GM18507 (cell line): ENCODE measurements at regions not wholly inside any gene's neighbourhood (a gene's known extent, or its start where the extent isn't known, plus 50 kb on each side); places are given as distances from the start of the nearest gene placed in this dataset.
"Not testable (repeated sequence)": the region's sequence is repeated elsewhere in the genome, so short reads cannot be mapped to it uniquely, and the experiment has no call there.

Source experiments
- DNase-seq: peaks from one replicate; pipeline ENCODE4 v3.0.0; 2011; ENCODE audit warnings: low read depth; ENCODE audit not compliant: insufficient read length; ENCODE audit errors: extremely low spot score
- FAIRE-seq: peaks from 2 replicates; lab custom pipeline; 2011; peaks lifted over from hg19 to GRCh38; lab: Jason Lieb, UNC

DNA sequence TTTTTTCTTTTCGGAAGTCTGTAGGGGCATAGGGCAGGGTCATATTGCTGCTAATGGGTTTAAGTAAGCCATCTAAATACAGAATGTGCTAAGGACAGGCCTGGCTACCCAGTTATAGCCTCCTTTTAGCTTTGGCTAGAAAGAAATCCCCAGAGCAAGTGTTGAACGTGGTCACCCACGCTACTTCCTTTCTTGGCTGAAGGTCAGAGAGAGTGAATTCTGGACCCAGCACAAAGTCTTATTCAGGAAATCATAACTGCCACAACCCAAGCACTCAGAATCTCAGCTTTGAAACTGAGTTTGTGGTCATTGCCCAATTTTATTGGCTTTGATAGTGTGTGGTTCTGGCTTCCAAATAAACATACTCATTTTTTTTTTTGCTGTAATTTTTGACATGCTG lies 542.1 kb upstream of the ATP2B1 start:
- DNase-seq (no peak), FAIRE-seq (no peak)

- DNase-seq (no peak), FAIRE-seq (no peak)
These were observed 541.4 kb upstream of the ATP2B1 start for GRCh38 chr12:90250042-90250441.

DNA sequence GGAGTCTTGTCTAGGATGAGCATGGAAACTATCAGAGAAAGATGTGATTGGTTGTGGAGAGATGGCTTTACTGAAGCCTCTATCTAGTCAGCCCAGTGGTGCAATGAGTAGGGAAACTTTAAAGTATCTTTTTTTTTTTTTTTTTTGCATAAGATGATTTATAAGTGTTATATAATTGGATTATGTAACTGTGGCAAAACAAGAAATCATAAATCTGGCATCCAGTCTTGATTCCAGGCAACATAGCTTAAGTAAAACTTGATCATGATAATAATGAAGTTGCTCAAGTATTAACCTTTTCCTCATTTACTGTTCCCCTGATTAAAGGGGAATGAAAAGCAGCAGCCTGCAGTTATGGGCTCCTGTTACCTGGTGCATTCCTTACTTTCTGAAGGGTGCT lies 538.0 kb upstream of the ATP2B1 start:
- DNase-seq: no peak
- no peak for FAIRE-seq

- no peak for DNase-seq
- no peak for FAIRE-seq
These were observed 536.8 kb upstream of the ATP2B1 start for GRCh38 chr12:90245391-90245790.

- DNase-seq (no peak), FAIRE-seq (no peak)
These were observed 535.6 kb upstream of the ATP2B1 start for GRCh38 chr12:90244232-90244631.

- FAIRE-seq: no peak
- no peak for DNase-seq
These were observed 534.6 kb upstream of the ATP2B1 start for GRCh38 chr12:90243211-90243610.

- DNase-seq (no peak), FAIRE-seq (no peak)
These were observed 531.2 kb upstream of the ATP2B1 start for GRCh38 chr12:90239732-90240260.

- DNase-seq: no peak
- FAIRE-seq: no peak
These were observed 530.1 kb upstream of the ATP2B1 start for GRCh38 chr12:90238663-90239271.

GRCh38 chr12:90237841-90238240 lies 529.2 kb upstream of the ATP2B1 start:
- FAIRE-seq (no peak), DNase-seq (no peak)

- DNase-seq: no peak
- FAIRE-seq: no peak
These were observed 527.0 kb upstream of the ATP2B1 start for GRCh38 chr12:90235642-90236041.

- FAIRE-seq (no peak), DNase-seq (no peak)
These were observed 525.8 kb upstream of the ATP2B1 start for GRCh38 chr12:90234472-90234871.

DNA sequence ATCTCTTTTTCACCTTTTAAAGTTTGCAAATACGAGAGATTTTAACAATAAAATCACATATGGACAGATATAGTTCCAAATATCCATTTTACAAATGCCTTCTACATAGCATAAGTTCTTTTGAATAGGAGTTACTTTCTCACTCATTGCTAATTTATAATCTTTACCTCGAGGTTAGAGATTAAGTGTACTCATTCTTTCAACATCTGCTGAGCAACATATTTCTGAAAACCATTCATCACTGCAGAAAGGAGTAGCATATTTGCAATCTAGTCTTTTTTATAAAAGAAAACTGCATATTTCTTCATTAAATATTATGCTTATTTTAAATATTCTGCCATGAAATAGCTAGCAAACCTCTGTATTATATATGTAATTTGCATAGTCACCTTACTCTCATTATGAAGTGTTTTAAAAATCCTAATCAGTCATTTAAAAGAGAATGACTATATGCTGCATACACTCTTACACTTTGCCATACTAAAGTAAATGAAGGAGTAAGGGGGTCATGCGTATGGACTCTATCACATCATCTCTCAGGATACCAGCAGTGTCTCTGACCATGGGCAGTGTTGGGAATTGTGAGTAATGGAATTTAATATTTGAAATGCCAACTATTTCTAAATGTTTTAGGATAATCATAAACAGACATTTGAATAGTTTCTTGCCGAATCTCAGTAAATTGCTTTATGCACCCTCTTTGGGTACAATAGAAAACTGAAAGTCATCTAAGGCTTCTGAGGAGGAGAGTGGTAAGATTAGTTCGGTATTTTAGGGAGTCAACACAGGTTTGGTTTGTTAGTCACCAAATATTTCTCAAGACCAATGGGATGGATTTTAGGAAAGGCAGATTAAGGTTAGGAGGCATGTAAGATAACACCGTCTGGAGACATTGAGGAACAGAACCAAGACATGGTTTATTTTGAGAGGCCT lies 524.8 kb upstream of the ATP2B1 start:
- FAIRE-seq (no peak), DNase-seq (no peak)

- FAIRE-seq (no peak), DNase-seq (no peak)
These were observed 521.0 kb upstream of the ATP2B1 start for GRCh38 chr12:90229407-90230170.

- DNase-seq (no peak), FAIRE-seq (no peak)
These were observed 517.6 kb upstream of the ATP2B1 start for GRCh38 chr12:90226211-90226610.

- no peak for DNase-seq
- FAIRE-seq: no peak
These were observed 508.2 kb upstream of the ATP2B1 start for GRCh38 chr12:90216815-90217214.

- DNase-seq (no peak), FAIRE-seq (no peak)
These were observed 507.4 kb upstream of the ATP2B1 start for GRCh38 chr12:90216020-90216552.

DNA sequence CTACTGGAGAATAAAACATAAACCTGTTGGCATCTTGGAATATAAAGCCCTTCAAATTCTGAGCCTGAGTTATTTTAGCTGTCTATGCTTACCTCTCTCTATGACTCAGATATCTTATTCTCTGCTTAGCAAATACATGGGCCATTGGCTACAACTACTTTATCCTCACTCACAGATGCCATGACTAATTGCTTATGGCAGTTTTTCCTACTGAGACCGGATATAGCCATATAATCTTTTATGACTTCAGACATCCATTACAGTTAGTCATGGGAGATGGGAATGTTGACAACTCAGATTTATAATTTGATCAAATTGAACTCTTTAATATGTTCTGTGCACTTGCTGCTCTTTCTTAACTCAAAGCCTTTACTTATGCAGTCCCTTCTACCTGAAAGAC lies 502.4 kb upstream of the ATP2B1 start:
- no peak for FAIRE-seq
- no peak for DNase-seq

DNA sequence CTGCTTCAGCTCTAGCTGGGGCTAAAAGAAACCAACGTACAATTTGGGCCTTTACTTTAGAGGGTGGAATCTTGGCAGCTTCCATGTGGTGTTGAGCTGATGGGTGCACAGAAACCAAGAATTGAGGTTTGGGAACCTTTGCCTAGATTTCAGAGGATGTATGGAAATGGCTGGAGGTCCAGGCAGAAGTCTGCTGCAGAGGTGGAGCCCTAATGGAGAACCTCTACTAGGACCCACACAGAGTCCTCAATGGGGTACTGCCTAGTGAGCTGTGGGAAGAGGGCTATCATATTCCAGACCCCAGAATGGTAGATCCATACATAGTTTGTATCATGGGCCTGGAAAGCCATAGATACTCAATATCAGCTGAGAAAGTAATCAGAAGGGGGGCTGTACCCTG lies 500.4 kb upstream of the ATP2B1 start:
- DNase-seq: no peak
- no peak for FAIRE-seq

DNA sequence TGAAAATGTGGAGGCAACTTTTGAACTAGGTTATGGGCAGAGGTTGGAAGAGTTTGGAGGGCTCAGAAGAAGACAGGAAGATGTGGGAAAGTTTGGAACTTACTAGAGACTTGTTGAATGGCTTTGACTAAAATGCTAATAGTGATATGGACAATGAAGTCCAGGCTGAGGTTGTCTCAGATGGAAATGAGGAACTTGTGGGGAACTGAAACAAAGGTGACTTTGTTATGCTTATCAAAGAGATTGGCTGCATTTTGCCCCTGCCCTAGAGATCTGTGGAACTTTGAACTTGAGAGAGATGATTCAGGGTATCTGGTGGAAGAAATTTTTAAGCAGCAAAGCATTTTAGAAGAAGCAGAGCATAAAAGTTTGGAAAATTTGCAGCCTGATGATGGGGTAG lies 499.7 kb upstream of the ATP2B1 start:
- not testable (repeated sequence) for DNase-seq, FAIRE-seq

DNA sequence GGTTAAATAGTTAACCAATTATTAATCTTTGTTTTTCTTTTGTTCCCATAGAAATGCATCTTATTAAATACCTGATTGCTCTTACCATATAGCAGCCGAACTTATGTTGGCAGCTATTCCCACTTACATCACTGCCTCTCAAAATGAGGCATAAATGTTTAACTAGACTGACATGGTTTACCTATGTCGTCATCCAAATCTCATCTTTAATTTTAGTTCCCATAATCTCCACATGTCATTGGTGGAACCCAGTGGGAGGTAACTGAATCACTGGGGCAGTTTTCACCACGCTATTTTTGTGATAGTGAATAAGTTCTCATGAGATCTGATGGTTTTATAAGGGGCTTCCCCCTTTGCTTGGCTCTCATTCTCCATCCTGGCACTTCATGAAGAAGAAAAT lies 499.2 kb upstream of the ATP2B1 start:
- FAIRE-seq (no peak), DNase-seq (no peak)
